GM21447 (cell line): ENCODE measurements at regions not wholly inside any gene's neighbourhood (a gene's known extent, or its start where the extent isn't known, plus 50 kb on each side); places are given as distances from the start of the nearest gene placed in this dataset.

Source experiments
- ATAC-seq: cut with Tn5 transposase; IDR thresholded peaks from one replicate; pipeline ENCODE4 v1.9.1; 2021; ENCODE audit not compliant: unreplicated experiment

DNA sequence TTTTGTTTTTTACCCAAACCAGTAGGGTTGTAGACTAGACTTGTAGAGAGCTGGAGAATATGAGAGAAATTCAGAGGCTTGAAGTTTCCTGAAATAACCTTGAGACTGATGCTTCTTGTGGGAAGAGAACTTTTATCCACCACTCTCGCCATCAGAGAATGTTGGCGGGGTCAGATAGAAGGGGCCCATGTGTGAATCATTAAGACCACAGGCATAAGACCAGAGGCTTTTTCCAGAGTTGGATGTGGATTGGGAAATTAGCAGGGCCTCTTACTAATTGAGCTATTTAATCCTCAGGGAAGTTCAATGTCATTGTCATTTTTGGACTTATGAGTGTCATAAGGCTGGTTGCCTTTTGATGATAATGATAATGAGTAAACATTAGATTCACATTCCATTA, 246.9 kb upstream of the THRB start:
- no peak for ATAC-seq

GRCh38 chr3:24748520-24748919, 253.9 kb upstream of the THRB start:
- ATAC-seq = no peak

DNA sequence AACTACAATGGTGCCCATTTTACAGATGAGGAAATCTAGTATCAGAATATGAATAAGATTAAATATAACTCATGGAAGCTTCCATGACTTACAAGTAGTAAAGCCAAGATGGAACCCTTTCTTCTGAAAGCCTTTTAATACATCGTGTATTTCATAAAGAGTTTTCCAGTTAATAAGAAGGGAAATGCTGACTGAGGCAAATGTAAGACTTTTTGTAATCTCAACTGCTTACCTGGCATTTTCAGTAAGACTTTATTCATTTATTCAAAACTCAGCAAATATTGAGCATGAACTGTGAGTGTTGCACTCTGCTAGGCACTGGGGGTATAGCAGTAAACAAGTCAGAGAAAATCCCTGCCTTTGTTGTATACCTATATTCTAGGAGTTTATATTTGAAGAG, 256.4 kb upstream of the THRB start:
- no peak for ATAC-seq

DNA sequence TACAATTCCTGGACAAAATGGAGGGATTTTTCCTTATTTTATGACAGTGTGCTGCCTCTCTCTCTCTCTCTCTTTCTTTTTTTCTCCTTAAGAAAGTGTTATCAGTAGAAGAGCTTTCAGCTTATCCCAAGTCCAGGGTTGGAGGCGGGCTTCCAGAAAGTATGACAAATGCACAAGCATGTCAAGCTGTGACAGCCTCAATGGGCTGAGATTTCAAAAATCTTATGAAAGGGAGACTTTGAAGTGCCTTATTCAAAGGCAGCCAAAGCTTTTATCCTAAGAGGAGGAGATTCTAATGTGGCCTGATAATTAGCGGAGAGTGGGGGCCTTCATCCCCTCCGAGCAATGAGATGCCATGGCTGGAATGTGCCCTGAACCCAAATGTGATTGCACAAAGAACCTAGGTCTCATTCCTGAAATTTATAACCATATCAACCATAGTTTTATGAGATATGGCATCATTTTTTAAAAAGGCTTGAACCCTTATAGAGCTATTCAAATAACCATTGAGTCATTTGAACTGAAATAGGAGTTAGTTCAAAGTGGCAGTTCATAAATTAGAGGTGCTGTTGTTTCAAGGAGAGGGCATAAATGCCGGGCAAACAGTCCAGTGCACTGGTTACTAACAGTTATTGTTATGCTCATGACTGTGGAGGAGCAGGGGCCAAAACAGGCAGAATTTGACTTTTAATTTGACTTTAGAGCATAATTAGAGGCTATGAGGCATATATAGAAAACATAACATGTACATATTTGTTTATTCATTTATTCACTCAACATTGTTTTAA, 261.6 kb upstream of the THRB start:
- no peak for ATAC-seq

DNA sequence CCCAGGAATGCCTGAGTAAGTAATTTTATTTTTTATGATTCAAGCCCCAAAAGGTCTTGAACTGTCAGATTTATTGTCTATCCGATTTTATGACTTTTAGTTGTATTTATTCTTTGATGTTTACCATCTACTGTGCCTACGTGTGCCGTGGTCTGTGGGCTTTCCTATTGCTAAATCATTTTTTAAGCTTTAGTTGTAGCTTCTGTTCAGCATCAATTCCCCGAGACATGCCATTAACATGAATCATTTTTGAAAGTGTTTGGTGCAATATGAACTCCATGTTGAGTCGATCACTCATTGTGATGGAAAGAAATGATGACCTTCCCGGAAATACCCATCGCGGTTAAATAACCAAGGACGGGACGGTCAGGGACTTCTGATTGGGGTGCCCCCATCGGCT, 268.7 kb upstream of the THRB start:
- no peak for ATAC-seq

- no peak for ATAC-seq
Measured at GRCh38 chr3:24764236-24764915, 269.7 kb upstream of the THRB start.

GRCh38 chr3:24765399-24765798, 270.7 kb upstream of the THRB start:
- ATAC-seq = no peak

DNA sequence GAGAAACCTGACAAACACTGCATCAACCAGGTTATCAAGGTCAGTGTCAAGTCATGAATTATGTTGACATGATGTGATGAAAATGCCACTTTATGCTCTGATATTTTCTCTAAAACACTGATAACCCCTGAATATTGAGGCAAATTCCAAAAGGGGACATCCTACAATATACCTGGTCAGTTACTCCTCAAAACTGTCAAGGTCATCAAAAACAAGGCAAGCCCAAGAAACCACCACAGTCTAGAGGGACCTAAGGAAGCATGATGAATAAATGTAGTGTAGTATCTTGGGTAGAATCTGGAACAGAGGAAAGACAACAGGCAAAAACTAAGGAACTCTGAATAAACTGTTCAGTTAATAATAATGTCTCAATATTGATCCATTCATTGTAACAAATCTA, 275.3 kb upstream of the THRB start:
- no peak for ATAC-seq

- no peak for ATAC-seq
Measured at GRCh38 chr3:24773798-24774197, 279.1 kb upstream of the THRB start.

- ATAC-seq = no peak
Measured at GRCh38 chr3:24780991-24781390, 286.3 kb upstream of the THRB start.

- no peak for ATAC-seq
Measured at GRCh38 chr3:24781454-24781853, 286.8 kb upstream of the THRB start.

GRCh38 chr3:24793896-24794295, 299.2 kb upstream of the THRB start:
- no peak for ATAC-seq

DNA sequence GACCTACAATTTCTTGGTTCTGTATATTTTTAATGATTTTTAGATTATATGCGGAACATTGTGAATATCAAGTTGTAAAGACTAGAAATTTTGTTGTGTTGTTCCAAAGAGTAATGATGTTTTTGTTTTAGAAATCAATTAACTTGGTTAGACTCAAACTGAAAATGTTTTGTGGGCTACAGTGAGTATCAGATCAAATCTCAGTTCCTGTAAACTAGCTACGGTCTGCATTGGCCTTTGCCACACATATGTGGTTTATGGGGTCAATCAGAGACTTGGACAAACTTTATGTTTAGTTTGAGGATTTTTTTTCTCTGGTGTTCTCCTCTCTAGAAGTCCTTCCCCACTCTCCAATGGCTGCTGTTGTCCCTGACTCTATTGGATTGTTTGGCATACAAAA, 308.0 kb upstream of the THRB start:
- peak; percentile 92 for ATAC-seq

- ATAC-seq = no peak
Measured at GRCh38 chr3:24804095-24804494, 309.4 kb upstream of the THRB start.

GRCh38 chr3:24810881-24811280, 316.2 kb upstream of the THRB start:
- no peak for ATAC-seq

- no peak for ATAC-seq
Measured at GRCh38 chr3:24812116-24812515, 317.5 kb upstream of the THRB start.

DNA sequence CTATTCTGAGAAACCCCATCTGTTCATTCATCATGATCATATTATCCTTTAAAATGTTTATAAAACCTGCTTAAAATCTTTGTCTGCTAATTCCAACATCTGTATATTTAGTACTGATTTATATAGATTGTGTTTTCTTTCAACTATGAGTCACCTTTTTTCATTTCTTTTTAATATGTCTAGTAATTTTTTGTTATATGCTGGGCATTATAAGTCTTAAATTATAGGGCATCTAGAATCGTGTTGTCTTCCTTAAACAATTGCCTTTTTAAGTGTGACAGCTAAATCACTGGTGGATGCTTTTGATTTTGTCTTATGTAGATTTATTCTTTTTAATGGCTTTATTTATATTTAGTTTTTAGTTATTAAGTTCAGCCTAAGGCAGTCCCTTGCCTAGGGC, 323.4 kb upstream of the THRB start:
- no peak for ATAC-seq

GRCh38 chr3:24828011-24828410, 333.4 kb upstream of the THRB start:
- no peak for ATAC-seq

DNA sequence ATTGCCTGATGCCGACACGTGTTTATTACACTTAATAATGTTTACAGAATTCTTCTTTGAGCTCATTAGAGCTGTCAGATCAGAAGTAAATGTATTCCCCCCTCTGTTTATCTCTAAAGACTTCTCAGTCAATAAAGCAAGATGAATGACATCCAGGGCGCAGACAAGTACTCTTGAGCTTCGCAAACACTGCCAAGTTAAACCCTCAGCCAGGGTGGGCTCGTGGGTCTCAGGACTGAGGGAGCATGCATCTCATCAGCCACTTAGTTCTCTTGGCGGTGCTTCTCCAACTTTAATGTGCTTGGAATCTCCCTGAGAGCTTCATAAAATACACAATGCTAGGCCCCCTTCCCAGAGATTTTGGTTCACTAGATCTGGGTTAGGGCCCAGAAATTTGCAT, 333.9 kb upstream of the THRB start:
- no peak for ATAC-seq

DNA sequence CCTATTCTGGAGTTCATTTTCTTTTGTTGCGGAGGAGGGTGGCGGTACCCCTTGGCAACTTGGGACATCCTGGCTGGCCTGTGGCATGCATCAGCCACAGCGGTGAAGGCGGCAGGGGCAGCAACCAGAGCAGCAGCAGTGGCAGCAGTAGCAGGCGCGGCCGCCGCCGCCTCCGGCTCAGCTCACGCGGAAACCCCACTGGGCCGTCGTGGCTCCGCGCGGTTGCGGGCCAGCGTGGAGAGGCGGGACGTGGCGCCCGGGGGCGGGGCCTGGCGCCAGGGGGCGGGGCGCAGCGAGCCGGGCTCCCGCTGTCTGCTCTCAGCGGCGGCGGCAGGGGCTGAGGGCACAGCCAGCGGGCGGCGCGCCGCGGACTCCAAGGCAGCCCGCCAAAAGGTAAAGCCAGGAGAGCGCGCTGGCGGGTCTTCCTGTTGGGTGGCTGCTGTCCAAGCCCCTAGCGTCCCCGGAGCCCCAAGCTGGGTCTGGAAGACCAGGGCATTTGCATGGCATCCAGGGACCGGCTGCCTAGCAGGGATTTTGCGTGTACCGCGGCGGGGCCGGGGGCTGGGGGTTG, 334.4 kb upstream of the THRB start:
- no peak for ATAC-seq

DNA sequence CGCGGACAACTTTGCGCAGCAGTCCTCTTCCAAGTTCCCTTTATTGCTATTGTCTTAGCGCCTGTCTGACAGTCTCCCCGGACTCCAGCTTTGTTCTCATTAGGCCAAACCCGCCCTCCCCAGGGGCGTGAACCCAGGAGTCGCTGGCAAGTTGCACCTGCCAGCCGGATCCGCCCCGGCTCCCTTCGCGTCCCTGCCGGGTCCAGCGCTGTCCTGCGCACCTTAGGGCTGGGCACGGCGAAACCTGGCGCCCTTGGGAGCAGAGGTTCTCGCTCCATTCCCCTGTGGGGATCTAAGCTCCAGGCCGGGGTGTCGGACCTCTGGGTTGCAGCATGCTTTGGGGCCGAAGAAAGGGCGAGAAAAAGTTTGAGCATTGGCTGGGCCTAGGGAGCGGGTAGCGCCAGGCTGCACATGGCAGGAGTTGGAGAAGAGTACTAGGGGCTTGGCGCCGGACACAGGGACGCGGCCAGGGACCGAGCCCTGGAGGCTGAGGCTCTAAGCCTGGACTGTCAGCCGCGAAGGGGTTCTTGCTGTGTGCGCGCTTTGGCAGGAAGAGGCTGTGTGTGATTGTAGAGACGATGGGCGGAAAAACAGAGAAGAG, 335.1 kb upstream of the THRB start:
- ATAC-seq = no peak
